Umbilical cord (tissue), 1 donor: ENCODE measurements at regions not wholly inside any gene's neighbourhood (a gene's known extent, or its start where the extent isn't known, plus 50 kb on each side); places are given as distances from the start of the nearest gene placed in this dataset.
A peak's percentile ranks its signal among the peaks of the same experiment; 100 is the strongest.
"Not testable (repeated sequence)": the region's sequence is repeated elsewhere in the genome, so short reads cannot be mapped to it uniquely, and the experiment has no call there.

Experiments
- DNase-seq: peaks from one replicate; pipeline ENCODE4 v3.0.0-alpha.2; 2015; ENCODE audit warnings: low spot score

DNA sequence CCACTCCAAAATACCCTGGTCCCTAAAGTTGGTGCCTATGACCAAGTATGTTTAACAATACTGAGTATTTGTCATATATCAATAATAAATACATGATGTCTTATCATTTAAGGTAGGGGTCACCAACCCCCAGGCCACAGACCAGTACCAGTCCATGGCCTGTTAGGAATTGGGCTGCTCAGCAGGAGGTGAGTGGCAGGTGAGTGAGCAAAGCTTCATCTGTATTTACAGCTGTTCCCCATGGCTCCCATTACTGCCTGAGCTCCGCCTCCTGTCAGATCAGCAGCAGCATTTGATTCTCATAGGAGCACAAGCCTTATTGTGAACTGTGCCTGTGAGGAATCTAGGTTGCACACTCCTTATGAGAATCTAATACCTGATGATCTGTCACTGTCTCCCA, 126.2 kb downstream of the HNRNPD start:
- DNase-seq: no peak

DNA sequence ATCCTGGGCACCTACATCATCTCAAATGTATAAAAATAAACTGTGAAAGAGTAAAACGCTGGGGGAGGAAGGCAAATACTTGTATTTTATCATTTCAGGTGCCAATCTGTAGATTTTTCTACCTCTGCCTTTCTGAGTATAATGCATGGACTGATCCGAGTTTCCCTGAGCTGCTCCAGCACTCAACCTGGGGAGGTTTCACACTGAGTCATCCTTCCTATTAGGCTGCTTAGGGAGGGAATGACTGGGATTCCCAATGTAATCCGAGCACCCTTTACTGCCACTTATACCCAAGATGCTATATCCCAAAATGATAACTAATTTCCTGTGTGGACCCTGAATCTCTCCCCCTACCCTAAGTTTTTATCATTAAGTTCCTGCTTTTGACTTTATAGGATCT, 126.6 kb downstream of the HNRNPD start:
- no peak for DNase-seq

DNA sequence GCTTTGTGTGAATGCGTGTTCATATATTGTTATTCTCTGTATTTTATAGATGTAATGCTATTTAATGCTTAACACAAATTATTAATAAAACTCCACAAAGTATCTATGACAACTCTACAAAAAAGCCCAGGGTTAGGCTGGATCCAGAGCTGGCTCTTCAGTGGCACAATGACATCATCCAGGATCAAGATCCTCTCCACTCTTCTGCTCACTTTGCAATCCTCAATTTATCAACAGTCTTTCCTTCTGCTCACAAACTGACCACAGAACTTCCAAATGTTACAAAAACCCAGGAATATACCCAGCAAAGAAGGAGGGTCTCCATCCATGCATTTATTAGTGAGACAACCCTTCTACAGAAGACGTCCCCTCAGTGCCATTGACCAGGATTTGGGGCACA, 132.3 kb downstream of the HNRNPD start:
- no peak for DNase-seq

DNA sequence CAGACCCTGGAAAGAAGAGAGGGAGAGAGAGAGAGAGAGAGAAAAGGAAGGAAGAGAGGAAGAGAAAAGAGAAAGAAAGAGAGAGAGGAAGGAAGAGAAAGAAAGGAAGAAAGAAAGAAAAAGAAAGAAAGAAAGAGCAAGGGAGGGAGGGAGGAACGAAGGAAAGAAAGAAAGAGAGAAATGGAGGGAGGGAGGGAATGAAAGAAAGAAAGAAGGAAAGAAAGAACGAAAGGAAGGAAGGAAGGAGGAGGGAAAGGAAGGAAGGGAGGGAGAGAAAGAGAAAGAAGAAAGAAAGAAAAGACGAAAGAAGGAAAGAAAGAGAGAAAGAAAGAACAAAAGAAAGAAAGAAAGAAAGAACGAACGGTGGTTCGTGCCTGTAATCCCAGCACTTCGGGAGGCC, 133.4 kb downstream of the HNRNPD start:
- DNase-seq: no peak

DNA sequence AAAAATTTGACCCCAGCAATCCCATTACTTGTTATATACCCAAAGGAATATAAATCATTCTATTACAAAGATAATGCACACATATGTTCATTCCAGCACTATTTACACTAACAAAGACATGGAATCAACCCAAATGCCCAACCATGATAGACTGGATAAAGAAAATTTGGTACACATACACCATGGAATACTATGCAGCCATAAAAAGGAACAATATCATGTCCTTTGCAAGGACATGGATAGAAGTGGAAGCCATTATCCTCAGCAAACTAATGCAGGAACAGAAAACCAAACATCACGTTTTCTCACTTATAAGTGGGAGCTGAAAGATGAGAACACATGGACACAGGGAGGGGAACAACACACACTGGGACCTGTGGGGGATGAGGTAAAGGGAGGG, 136.6 kb downstream of the HNRNPD start:
- DNase-seq: not testable (repeated sequence)

DNA sequence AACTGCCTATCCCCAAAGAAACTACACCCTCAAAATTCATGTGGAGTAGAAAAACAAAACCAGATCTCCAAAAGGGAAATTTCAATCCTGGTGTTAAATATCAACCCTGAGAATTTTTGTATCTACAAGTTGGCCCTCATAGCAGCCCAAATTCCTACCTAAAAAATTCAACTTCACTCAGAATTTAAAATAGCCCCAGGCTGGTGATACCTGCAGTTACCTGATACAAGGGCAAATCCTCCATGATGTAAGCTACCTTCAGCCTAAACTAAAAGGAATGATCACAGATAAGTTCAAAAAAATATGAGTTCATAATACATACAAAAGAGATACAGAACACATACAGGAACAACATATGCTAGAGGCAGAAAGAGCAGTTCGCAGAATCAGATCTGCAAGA, 138.4 kb downstream of the HNRNPD start:
- DNase-seq: no peak

DNA sequence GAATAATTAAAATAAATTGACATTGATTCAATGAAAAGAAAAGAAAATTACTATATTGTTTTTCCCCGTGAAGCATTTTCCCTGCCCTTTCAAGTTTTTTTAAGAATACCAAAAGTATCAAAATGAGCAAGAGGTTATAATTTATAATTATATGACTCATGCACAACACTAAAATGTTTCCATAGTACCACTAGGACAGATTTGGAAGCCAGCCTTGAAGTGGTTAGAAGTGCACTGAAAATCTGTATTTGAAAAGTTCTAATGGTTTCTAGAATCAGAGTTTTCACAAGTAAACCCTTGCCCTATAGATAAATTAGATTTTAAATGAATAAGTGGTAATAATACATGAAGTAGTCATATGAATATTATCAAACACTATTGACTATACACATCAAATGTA, 140.9 kb downstream of the HNRNPD start:
- DNase-seq: no peak

DNA sequence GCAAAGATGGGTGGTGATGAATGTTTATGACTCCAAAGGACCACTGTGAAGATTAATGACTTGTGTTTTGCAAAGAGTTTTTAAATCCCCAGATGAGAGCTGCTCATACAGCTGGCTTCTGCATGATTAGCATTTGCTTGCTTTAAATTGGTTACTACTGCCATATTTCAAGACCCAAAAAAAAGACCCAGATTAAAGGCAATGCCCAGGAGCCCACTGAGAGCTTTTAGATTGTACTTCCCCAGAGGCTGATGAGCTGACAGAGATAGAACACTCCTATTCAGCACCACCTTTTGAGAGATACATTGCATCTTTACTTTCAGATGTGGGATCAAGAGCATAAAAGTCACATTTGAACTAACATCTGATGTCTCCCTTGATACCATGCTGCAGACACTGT, 142.0 kb downstream of the HNRNPD start:
- DNase-seq: no peak

DNA sequence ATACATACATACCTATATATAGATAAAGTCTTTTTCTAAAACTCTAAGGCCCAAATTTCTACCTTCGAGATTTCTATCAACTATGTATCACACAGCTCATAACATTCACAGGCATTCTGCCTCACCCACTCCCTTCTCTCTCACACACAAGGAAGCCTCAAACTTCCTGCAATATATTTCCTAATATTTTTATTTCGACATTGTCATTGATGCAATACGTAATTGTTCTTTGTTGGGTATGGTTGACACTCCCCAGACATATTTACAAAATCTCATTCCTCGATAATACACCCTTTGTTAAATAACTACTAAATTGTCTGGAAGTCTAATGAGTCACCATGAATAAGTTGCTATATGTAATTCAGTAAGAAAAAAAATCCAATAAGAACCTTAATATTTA, 143.5 kb downstream of the HNRNPD start:
- DNase-seq: no peak

DNA sequence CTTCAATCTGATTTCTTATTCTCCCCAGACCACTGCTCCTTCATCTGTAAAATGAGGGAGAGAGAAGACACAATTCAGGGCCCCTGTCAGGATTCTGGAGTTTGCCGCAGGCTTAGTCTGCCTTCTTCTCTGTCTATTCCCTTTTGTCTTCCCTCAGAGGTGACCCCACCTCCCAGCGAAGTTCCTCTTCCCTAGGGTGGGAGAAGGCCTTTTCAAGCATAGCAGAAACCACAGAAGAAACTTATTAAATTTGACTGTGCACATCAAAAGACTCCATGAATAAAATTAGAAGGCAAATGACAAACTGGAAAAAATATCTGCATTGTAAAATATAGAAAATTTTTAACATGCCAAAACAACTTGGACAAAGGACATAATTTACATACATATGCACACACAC, 148.8 kb downstream of the HNRNPD start:
- DNase-seq: no peak

DNA sequence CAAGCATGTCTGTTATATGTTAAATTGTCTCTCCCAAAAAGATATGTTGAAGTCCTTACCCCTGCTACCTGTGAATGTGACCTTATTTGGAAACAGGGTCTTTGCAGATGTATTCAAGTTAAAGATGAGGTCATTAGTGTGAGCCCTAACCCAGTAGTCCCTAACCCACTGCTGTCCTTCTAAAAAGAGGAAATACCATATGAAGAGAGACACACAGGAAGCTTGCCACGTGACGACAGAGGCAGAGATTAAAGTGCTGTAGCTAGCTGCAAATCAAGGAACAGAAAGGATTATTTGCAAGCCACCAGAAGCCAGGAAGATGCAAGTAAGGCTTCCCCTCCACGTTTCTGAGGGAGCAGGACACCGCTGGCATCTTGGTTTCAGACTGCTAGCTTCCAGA, 150.1 kb downstream of the HNRNPD start:
- DNase-seq: peak; percentile 21

DNA sequence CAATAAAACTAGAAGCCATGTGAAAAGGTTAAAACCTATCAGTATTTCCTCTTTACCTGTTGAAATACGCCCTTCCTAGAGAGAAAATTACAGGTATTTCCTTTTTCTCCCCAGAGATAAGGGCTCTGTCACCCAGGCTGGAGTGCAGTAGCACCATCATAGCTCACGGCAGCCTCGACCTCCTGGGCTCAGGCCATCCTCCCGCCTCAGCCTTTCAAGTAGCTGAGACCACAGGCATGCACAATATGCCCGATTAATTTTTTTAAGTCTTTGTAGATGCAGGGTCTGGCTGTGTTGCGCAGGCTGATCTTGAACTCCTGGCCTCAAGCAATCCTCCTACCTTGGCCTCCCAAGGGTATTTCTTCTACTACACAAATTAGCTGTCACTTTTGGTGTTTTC, 154.4 kb downstream of the HNRNPD start:
- DNase-seq: no peak

DNA sequence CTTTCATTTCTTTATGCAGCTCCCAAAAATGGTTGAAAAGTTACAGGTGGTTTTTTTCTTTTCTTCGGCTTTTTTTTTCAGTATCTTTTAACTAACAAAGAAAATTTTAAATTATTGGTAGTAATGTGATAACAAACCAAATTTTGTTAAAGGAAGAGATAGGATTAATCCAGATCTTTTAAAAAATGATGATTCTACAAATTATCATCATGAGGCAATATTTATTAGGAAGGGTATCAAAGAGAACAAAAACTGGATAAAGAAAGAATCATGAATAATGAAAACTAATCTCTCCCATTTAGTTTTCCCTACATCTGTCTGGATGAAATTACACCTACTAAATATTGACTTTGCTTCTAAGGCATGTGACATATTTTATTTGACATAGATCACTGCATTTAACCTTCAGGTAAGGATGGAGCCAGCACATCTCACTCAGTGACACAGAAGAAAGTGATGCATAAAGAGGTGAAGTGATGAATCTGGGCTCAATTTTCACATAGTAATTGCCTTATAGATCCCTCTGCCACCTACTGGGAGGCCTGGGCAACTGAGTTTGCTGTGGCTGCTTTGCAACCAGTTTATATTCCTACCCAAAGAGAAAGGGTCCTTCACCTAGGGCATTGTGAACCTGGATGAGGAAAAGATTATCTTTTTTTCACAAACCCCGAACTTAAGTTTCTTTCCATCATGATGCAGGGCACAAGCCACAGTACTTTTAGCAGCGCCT, 155.6 kb downstream of the HNRNPD start:
- no peak for DNase-seq

DNA sequence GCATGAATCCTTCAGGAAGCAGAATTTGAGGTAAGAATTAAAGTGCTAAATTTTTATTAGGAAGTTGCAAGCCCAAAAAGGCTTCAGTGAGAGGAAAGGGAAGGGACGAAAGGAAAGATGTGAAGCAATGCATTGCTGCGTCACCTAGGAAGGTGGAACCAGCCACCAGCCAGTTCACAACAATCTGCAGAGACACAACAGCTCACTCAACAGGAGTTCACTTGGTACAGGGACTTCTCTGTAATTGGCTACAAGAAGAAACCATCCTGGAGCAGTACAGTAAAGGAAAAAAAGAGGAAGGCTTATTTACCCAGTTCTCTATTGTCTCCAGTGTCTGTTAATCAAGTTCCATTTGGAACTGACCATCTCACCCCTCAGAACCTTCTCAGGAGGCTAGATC, 157.6 kb downstream of the HNRNPD start:
- no peak for DNase-seq

DNA sequence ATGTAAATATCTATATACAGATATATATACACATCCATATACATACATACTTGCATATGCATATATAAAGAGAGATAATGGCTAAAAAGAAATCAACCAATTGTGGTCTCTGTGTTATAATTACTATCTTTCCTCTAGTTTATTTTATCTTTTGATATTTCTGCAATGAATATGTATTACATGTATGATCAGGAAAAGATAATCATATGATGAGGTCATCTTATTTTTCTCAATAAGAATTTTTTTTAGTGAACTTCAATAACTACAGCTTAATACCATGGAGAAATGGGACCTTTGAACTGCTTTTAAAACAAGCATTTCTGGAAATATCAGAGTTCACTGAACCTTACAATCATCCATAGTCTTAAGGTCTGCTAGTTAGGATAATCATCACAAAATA, 158.0 kb downstream of the HNRNPD start:
- no peak for DNase-seq

DNA sequence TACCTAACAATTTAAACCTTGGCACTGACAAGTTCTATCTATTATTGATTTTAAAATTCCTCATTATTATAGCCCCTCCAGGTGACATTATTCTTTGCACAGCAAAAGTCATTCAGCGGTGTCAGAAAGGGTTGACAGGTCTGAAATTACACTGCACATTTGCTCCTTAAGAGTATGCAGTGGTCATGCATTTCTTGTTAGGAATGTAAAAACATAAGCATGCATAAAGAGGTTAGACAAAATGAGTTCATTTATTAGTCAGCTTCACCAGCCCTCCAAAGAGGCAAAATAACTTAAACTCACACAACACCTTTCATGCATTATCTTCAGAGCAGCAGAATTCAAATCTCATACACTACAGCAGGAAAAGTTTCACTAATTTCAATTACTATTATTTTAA, 158.8 kb downstream of the HNRNPD start:
- no peak for DNase-seq

DNA sequence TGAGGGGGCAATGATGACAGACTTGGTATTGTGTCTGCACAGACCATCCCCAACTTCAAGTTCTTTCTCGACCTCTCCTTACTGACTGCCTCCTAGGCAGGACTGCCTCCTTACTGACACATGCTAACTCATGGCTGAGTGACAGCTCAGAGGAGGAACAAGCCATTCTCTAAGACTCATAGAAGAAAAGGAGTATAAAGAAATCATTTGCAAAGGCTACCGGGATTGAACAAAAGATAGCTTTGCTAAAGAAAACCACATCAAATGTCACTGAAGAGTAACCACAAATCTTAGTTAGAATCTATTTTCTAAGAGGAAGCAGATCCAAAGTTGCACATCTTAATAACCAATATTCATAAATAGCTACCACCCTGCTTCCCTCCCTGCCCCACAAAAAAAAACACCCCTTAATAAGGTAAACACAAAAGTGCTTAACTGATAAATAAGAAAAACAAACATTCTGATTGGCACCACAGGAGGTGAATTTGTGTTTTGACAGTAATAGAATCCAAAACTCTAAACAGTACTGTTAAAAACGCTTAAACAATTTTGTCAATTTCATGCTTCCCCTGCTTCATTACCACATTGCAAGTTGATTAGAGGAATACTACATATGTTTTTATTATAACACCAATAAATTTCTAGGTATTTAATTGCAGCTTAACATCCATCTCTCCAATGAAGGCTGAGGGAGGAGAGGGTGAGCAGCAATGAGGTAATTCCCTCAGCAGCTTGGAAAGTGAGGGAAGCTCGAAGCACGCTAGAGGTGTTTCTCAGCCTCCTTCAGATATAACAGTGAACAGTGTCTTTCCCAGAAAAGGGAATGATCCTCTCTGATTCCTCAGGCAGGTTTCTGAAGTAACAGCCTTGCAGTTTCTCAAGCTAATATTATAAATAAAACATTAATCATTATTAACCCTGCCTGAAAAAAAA, 160.0 kb downstream of the HNRNPD start:
- DNase-seq: no peak

DNA sequence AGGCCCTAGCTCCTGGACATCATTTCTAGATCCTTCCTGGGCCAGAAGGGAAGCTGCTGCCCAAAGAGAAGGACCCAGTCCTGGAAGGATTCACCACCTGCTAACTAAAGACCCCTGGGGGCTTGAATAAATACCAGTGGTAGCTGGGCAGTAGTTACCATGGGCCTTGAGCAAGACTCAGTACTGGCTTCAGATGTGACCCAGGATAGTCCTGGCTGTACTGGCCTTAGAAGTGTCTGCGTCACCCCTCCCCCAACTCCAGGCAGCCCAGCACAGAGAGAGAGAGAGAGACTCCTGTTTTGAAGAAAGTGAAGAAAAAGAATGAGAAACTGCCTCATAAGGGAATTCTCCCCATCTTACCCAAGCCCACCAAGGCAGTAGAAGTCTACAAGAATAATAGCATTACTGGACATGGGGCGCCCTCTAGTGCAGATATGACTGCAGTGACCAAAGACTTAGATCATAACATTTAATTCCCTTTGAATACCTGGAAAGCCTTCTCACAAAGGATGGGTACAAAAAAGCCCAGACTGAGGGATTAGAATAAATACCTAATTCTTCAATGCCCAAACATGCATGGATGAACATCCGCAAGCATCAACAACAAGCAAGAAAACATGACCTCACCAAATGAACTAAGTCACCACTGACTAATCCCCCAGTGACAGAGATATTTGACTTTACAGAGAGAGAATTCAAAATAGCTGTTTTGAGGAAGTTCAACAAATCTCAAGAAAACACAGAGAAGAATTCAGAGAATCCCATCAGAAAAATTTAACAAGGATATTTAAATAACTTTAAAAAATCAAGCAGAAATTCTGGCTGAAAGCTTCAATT, 171.8 kb downstream of the HNRNPD start:
- peak; percentile 4 for DNase-seq

DNA sequence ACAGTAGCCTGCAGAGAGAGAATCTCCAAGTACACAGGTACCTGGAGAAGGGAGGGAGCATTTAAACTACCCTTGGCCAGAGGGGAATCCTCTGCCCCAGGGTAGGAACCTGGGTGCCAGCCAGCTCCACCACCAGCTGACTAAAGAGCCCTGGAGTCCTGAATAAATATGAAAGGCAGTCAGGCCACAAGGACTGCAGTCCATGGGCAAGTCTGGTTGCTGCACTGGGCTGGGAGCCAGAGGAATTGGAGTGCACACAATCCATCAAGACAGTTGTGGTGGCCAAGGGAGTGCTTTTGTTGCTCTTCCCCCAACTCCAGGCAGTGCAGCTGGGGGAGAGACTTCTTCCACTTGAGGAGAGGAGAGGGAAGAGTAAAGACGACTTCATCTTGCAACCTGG, 172.5 kb downstream of the HNRNPD start:
- DNase-seq: no peak

DNA sequence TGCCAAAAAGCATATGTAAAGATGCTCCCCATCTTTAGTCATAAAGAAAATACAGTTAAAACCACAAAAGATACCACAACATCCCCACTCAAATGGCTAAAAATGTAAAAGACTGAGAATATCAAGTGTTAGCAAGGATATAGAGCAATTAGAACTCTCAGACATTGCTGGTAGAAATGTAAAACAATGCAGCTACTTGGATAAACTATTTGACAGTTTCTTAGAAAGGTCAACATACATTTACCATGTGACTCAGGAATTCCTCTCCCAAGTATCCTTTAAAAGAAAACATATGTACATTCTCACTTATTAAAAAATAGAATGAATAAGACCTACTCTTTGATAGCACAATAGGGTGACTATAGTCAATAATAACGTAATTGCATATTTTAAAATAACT, 173.7 kb downstream of the HNRNPD start:
- no peak for DNase-seq

DNA sequence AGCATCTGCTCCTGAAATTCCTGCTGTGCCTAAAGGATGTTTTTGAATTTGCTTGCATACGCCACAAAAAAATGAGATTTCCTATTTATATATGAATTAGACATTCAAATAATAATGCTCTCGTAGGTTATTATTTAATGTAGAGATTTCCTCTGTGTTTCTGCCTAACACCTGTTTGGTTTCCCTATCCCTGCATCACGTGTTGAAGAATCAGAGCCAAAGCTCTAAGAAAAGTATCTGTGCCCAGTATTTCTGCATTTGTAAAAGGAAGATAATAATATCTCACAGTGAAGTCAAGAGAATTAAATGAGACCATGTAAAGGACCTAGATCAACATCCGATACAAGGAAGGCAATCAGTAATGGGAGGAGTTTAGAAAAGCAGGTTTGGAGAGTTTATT, 179.5 kb downstream of the HNRNPD start:
- no peak for DNase-seq

DNA sequence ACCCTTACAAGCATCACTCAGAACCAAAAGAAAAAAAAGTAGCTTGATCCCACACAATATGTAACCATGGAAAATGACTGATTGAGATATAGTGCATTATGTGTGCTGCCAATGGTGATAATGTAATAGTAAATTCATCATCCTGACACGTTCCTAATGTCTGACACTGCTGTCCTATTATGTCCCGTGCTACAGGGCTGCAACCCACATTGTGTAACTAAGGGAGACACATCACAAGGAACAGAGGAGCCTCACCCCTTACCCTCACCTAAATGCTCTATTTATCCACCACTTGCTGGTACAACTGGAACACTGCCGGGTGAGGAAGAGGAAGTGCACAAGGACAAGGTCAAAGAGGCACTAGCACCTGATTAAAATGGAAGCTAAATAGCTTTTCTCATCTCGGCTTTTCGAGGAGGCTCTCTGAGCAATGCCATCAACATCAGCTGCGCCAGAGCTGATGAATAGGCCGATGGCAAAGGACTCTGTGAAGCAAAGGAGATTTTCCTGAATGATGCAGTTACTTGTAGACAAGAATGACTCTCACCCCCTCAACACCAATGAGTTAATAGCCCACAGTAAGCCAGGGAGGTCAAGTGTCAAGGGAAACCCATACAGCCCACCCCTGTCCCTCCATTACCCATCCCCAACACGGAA, 181.6 kb downstream of the HNRNPD start:
- no peak for DNase-seq
